Loucy (cell line): ENCODE measurements at regions not wholly inside any gene's neighbourhood (a gene's known extent, or its start where the extent isn't known, plus 50 kb on each side); places are given as distances from the start of the nearest gene placed in this dataset.

Experiments used
- EZH2phosphoT487 ChIP-seq: fragments of 200-600 bp; IDR thresholded peaks from 2 replicates; pipeline ENCODE4 v1.6.1; 2018; ENCODE audit warnings: antibody characterized with exemption, mild to moderate bottlenecking, moderate library complexity, borderline replicate concordance
- TF ChIP-seq, protein P1 (sequence below): fragments of 200-600 bp; sonication (generic); conservative IDR thresholded peaks from 2 replicates; pipeline ENCODE4 v1.5.1; 2014; ENCODE audit warnings: mild to moderate bottlenecking, antibody characterized with exemption, low read length

DNA sequence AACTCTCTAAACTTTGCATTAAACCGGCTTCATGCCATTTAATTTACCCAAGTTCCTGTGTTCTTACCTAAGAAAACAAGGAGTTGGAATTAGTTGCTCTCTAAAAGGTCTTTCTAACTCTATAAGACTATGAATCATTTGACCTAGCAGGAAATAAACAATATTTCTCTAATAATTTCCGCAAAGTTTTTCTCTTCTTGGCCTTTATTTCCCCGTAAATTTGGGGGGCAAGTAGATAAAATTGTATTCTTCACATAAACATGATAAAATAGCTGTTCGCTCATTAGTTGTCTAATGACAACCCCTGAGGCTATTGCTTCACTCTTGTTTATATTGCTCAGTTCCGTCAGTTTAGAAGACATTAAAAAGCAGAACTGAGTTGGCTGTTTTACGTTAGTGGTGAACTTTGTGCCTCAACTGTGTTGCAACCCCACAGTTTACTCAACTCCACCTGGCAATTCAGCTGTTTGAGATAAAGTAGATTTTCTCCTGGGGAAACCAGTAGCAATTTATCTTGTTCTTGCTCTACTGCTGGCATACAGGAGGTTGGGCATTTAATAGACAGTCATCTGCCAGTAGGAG is 74.7 kb downstream of the BTG1 start:
- TF ChIP-seq, protein P1, sequence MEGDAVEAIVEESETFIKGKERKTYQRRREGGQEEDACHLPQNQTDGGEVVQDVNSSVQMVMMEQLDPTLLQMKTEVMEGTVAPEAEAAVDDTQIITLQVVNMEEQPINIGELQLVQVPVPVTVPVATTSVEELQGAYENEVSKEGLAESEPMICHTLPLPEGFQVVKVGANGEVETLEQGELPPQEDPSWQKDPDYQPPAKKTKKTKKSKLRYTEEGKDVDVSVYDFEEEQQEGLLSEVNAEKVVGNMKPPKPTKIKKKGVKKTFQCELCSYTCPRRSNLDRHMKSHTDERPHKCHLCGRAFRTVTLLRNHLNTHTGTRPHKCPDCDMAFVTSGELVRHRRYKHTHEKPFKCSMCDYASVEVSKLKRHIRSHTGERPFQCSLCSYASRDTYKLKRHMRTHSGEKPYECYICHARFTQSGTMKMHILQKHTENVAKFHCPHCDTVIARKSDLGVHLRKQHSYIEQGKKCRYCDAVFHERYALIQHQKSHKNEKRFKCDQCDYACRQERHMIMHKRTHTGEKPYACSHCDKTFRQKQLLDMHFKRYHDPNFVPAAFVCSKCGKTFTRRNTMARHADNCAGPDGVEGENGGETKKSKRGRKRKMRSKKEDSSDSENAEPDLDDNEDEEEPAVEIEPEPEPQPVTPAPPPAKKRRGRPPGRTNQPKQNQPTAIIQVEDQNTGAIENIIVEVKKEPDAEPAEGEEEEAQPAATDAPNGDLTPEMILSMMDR: no peak
- no peak for TF ChIP-seq EZH2phosphoT487
